Body of pancreas (tissue), 4 donors: ENCODE measurements at regions not wholly inside any gene's neighbourhood (a gene's known extent, or its start where the extent isn't known, plus 50 kb on each side); places are given as distances from the start of the nearest gene placed in this dataset.

Source experiments
- CTCF ChIP-seq, 7 experiments: fragments of 450-650 bp in 4 of 7; fragments of 200-600 bp in 3 of 7; sonication (generic) in 3 of 7; IDR thresholded peaks; one replicate each; pipeline ENCODE4 v1.5.1; 2016 to 2019; ENCODE audit warnings: antibody characterized with exemption in 7 of 7
- POLR2A ChIP-seq, 3 donors: fragments of 450-650 bp; IDR thresholded peaks; one replicate each; pipeline ENCODE4 v1.6.1; 2016; ENCODE audit warnings: antibody characterized with exemption in 3 of 3, mild to moderate bottlenecking in 2 of 3

- TF ChIP-seq POLR2A (IDR thresholded peaks at IDR 0.05): no peak
- no peak for TF ChIP-seq CTCF (IDR thresholded peaks at IDR 0.05)
Measured at GRCh38 chr14:26204366-26204727, 393.5 kb downstream of the NOVA1 start.
